Iris pigment epithelial cell (primary cell): ENCODE measurements at regions not wholly inside any gene's neighbourhood (a gene's known extent, or its start where the extent isn't known, plus 50 kb on each side); places are given as distances from the start of the nearest gene placed in this dataset.

Source experiments
- DNase-seq: peaks from one replicate; pipeline ENCODE4 v3.0.0-alpha.2; 2011; ENCODE audit warnings: low read depth

GRCh38 chr6:91637217-91637616 lies 1050.3 kb upstream of the MAP3K7 start:
- no peak for DNase-seq

GRCh38 chr6:91634791-91635190 lies 1047.9 kb upstream of the MAP3K7 start:
- peak; percentile 1 for DNase-seq

GRCh38 chr6:91633374-91634111 lies 1046.7 kb upstream of the MAP3K7 start:
- DNase-seq: no peak

DNA sequence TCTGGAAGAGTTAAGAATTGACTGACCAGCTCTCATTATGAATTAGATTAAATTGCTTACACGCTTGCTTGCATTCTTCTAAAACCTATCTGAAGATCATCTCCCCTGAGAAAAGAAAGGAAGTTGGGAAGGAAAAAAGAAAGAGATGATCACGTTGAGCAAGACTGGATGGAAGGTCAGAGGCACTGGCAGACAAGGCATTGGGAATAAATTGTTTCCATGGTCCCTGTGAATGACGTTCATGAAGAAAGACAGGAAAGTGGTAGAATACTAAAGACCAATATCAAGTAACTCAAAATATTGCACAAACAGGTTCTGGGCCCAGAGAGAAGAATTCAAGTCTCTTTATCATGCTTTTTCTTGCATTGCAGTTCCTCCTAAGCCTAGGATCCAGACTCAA lies 1045.4 kb upstream of the MAP3K7 start:
- DNase-seq: no peak

DNA sequence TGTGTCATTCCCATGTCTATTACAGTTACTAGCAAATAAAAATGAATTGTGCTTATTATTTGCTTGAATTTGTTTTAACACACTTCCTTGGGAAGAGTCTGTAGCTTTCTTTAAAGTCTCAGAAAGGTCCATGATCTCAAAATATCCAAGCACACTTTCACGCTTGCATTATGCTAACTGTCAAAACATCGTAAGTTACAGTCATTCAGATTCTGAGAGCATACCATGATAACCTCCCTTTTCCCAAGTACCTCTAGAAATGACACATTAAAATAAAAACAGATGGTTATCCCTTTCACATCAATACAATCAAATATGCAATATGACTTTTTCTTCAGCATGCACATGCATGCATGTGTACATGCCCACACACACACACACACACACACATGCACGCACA lies 1044.4 kb upstream of the MAP3K7 start:
- no peak for DNase-seq

- no peak for DNase-seq
Measured at GRCh38 chr6:91626911-91627310, 1040.0 kb upstream of the MAP3K7 start.

DNA sequence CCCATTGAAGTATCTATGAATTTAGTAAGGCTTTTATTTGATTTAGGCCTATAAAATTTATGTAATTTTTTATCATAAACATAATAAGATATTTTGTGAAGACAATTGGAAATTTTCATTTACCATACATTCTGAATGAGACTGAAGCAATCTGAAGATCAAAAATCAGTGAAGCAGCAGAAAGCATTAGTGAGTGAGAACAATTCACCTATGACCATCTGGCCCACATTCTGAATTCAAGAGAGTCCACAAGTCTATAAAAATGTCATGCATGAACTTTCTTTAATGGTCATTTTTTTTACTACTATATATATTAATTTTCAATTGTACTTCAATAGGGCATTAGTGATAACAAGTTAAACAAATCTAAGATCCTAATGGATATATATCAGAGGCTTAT lies 1026.6 kb upstream of the MAP3K7 start:
- no peak for DNase-seq

- no peak for DNase-seq
Measured at GRCh38 chr6:91611190-91611589, 1024.3 kb upstream of the MAP3K7 start.

GRCh38 chr6:91608428-91608827 lies 1021.6 kb upstream of the MAP3K7 start:
- DNase-seq: no peak

- no peak for DNase-seq
Measured at GRCh38 chr6:91606148-91606901, 1019.5 kb upstream of the MAP3K7 start.

GRCh38 chr6:91600561-91600960 lies 1013.7 kb upstream of the MAP3K7 start:
- DNase-seq: no peak

GRCh38 chr6:91590191-91590590 lies 1003.3 kb upstream of the MAP3K7 start:
- DNase-seq: no peak

GRCh38 chr6:91580635-91581034 lies 993.8 kb upstream of the MAP3K7 start:
- no peak for DNase-seq

- peak; percentile 1 for DNase-seq
Measured at GRCh38 chr6:91575032-91575431, 988.2 kb upstream of the MAP3K7 start.

GRCh38 chr6:91573826-91574416 lies 987.0 kb upstream of the MAP3K7 start:
- DNase-seq: no peak

DNA sequence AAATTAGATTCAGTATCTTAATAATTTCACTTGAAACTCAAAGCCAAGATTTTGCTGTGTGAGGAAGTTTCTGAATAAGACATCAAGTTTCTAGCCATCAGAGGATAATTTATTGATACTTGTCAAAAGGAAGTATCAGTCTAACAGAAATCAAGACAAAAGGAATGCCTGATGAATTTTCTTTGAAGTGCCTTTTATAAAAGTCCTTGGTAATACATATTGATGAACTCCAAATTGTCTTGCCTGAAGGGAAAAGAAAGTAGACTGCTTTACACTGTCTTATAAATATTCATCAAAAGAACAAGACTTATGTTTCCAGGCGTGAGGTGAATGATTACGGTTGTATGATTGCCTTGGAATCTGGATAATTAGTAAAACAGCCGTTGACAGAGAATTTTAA lies 986.0 kb upstream of the MAP3K7 start:
- no peak for DNase-seq

DNA sequence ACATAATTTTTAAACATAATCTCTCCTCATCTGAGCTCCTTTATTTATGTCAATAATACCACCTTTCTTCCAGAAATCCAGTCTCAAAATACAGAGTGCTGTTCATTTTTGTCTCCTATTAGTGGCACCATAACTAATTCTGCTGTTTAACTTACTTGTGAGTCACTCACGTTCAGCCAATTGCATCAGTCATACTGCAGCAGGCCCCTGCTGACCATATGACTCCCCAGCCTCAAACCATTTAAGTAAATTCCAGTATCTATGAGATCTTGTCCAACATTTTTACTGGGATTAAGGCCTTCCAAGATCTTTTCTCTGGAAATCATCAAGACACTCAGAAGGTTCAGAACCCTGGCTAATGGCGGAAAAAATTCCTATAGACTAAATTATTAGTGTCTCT lies 982.2 kb upstream of the MAP3K7 start:
- peak; percentile 3 for DNase-seq

DNA sequence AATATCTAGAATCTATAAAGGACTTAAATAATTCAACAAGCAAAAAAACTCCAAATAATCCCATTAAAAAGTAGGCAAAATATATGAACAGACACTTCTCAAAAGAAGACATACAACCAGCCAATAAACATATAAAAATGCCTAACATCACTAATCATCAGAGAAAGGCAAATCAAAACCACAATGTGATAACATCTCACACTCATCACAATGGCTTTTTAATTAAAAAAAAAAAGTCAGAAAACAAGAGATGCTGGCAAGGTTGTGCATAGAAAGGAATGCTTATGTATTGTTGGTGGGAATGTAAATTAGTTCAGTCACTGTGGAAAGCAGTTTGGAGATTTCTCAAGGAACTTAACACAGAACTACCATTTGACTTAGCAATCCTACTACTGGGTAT lies 979.6 kb upstream of the MAP3K7 start:
- DNase-seq: peak; percentile 1

- no peak for DNase-seq
Measured at GRCh38 chr6:91565207-91565606, 978.3 kb upstream of the MAP3K7 start.

DNA sequence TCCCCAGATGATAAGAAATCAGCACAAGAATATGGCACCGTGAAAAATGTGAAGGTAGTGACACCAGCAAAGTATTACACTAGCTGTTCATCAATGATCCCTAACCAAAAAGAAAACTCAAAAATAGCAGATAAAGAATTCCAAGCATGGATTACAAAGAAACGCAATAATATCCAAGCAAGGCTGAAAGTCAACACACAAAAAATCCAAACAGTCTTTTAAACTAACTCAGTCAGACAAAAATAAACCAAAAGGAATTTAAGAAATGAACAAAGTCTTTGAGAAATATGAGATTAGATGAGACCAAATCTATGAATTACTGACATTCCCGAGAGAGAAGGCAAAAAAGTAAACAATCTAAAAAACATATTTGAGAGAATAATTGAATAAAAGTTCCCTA lies 976.1 kb upstream of the MAP3K7 start:
- DNase-seq: peak; percentile 1

DNA sequence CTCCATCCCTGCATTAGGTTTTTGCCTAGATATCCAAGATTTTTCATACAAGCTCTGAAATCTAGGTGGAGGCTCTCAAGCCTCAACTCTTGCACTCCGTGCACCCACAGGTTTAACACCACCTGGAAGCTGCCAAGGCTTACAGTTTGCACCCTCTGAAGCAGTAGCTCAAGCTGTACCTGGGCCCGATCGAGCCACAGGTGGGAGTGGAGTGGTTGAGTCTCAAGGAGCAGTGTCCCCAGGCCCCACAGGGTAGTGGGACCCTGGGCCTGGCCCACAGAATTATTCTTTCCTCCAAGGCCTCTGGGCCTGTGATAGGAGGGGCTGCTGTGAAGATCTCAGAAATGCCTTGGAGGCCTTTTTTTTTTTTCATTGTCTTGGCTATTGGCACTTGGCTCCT lies 973.5 kb upstream of the MAP3K7 start:
- no peak for DNase-seq

- DNase-seq: no peak
Measured at GRCh38 chr6:91540902-91541301, 954.0 kb upstream of the MAP3K7 start.

- no peak for DNase-seq
Measured at GRCh38 chr6:91539456-91539855, 952.6 kb upstream of the MAP3K7 start.
